ENCODE measurements at regions not wholly inside any gene's neighbourhood (a gene's known extent, or its start where the extent isn't known, plus 50 kb on each side); places are given as distances from the start of the nearest gene placed in this dataset.

- H3K36me3 ChIP-seq (ENCODE audit: low read depth): no peaks in the 10 kb centered on the region
- no peak overlapping the region for H3K4me3 ChIP-seq
- peak; percentile 87 for ATAC-seq
- no peaks in the 10 kb centered on the region for H3K9me3 ChIP-seq
- TF ChIP-seq, protein P1, sequence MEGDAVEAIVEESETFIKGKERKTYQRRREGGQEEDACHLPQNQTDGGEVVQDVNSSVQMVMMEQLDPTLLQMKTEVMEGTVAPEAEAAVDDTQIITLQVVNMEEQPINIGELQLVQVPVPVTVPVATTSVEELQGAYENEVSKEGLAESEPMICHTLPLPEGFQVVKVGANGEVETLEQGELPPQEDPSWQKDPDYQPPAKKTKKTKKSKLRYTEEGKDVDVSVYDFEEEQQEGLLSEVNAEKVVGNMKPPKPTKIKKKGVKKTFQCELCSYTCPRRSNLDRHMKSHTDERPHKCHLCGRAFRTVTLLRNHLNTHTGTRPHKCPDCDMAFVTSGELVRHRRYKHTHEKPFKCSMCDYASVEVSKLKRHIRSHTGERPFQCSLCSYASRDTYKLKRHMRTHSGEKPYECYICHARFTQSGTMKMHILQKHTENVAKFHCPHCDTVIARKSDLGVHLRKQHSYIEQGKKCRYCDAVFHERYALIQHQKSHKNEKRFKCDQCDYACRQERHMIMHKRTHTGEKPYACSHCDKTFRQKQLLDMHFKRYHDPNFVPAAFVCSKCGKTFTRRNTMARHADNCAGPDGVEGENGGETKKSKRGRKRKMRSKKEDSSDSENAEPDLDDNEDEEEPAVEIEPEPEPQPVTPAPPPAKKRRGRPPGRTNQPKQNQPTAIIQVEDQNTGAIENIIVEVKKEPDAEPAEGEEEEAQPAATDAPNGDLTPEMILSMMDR (IDR thresholded peaks at IDR 0.05): no peak
- intact Hi-C loops (cut with DNase I, micrococcal nuclease): loop anchor here (5.0 to 10.0 kb wide), 2 partner anchors 410 to 427 kb away; no protein-coding TSS in a partner anchor
- no peaks in the 10 kb centered on the region for H3K4me1 ChIP-seq (ENCODE audit: low read depth)
- peak in 1 of 3 donors; percentile 64 for DNase-seq
Measured at GRCh38 chr12:92987362-92987761, 58.3 kb upstream of the EEA1 start.

GRCh38 chr12:92987846-92988621 lies 58.9 kb upstream of the EEA1 start:
- Histone ChIP-seq H3K4me3 (no peak overlapping the region), H3K4me1 (ENCODE audit: low read depth) (no peaks in the 10 kb centered on the region), H3K9me3 (no peaks in the 10 kb centered on the region), H3K36me3 (ENCODE audit: low read depth) (no peaks in the 10 kb centered on the region)
- intact Hi-C loops (cut with DNase I, micrococcal nuclease): loop anchor here (5.0 to 10.0 kb wide), 2 partner anchors 409 to 427 kb away; no protein-coding TSS in a partner anchor
- ATAC-seq: peak; percentile 66
- DNase-seq: peak in 2 of 3 donors; percentile 30 to 46
- TF ChIP-seq, protein P1 (IDR thresholded peaks at IDR 0.05): no peak

- TF ChIP-seq, protein P1 (IDR thresholded peaks at IDR 0.05): no peak
- H3K4me3 ChIP-seq: no peak overlapping the region
- ATAC-seq (no peak), DNase-seq (no peak)
- no peaks in the 10 kb centered on the region for H3K4me1 ChIP-seq (ENCODE audit: low read depth)
- H3K36me3 ChIP-seq (ENCODE audit: low read depth): no peaks in the 10 kb centered on the region
- intact Hi-C loops (cut with DNase I, micrococcal nuclease): loop anchor here (5.0 to 10.0 kb wide), 2 partner anchors 409 to 426 kb away; no protein-coding TSS in a partner anchor
- no peaks in the 10 kb centered on the region for H3K9me3 ChIP-seq
Measured at GRCh38 chr12:92988622-92989130, 59.6 kb upstream of the EEA1 start.

- no peaks in the 10 kb centered on the region for H3K9me3 ChIP-seq
- peak; percentile 10 for ATAC-seq
- TF ChIP-seq, protein P1 (IDR thresholded peaks at IDR 0.05): no peak
- DNase-seq: no peak
- no peaks in the 10 kb centered on the region for H3K36me3 ChIP-seq (ENCODE audit: low read depth)
- H3K4me3 ChIP-seq: no peak overlapping the region
- no peaks in the 10 kb centered on the region for H3K4me1 ChIP-seq (ENCODE audit: low read depth)
- intact Hi-C loops (cut with DNase I, micrococcal nuclease): loop anchor here (5.0 to 10.0 kb wide), 2 partner anchors 407 to 425 kb away; no protein-coding TSS in a partner anchor
Measured at GRCh38 chr12:92989715-92990484, 60.8 kb upstream of the EEA1 start.

GRCh38 chr12:92991134-92991533 lies 62.0 kb upstream of the EEA1 start:
- H3K36me3 ChIP-seq (ENCODE audit: low read depth): no peaks in the 10 kb centered on the region
- intact Hi-C loops (cut with DNase I, micrococcal nuclease): no loop called here

More at GRCh38 chr12:92991134-92991533, 62.0 kb upstream of the EEA1 start:
- TF ChIP-seq, protein P1 (IDR thresholded peaks at IDR 0.05): no peak
- ATAC-seq (no peak), DNase-seq (no peak)
- no peak overlapping the region for H3K4me3 ChIP-seq
- no peaks in the 10 kb centered on the region for H3K4me1 ChIP-seq (ENCODE audit: low read depth)
- H3K9me3 ChIP-seq: no peaks in the 10 kb centered on the region

Measured in mucosa of descending colon (tissue), 3 donors.